GM18526 (cell line): ENCODE measurements at regions not wholly inside any gene's neighbourhood (a gene's known extent, or its start where the extent isn't known, plus 50 kb on each side); places are given as distances from the start of the nearest gene placed in this dataset.

ENCODE experiments used
- POLR2A ChIP-seq: IDR thresholded peaks from 3 replicates; pipeline ENCODE4 v1.6.1; 2011; ENCODE audit not compliant: insufficient read length; ENCODE audit errors: extremely low read depth

- TF ChIP-seq POLR2A: no peak
These were observed 291.0 kb downstream of the DLEU7 start for GRCh38 chr13:50552424-50552966.

GRCh38 chr13:50561739-50562138, 281.8 kb downstream of the DLEU7 start:
- TF ChIP-seq POLR2A: no peak

GRCh38 chr13:50566646-50567045, 276.8 kb downstream of the DLEU7 start:
- no peak for TF ChIP-seq POLR2A

- no peak for TF ChIP-seq POLR2A
These were observed 271.4 kb downstream of the DLEU7 start for GRCh38 chr13:50572129-50572528.

- TF ChIP-seq POLR2A: no peak
These were observed 270.4 kb downstream of the DLEU7 start for GRCh38 chr13:50573066-50573465.

- TF ChIP-seq POLR2A: no peak
These were observed 268.8 kb downstream of the DLEU7 start for GRCh38 chr13:50574731-50575130.

- no peak for TF ChIP-seq POLR2A
These were observed 268.4 kb downstream of the DLEU7 start for GRCh38 chr13:50575138-50575537.

- TF ChIP-seq POLR2A: no peak
These were observed 267.3 kb downstream of the DLEU7 start for GRCh38 chr13:50576156-50576555.

- TF ChIP-seq POLR2A: no peak
These were observed 265.7 kb downstream of the DLEU7 start for GRCh38 chr13:50577806-50578205.

GRCh38 chr13:50580684-50581305, 262.7 kb downstream of the DLEU7 start:
- TF ChIP-seq POLR2A: no peak

- no peak for TF ChIP-seq POLR2A
These were observed 261.8 kb downstream of the DLEU7 start for GRCh38 chr13:50581586-50582196.

- TF ChIP-seq POLR2A: no peak
These were observed 258.5 kb downstream of the DLEU7 start for GRCh38 chr13:50584856-50585580.

- no peak for TF ChIP-seq POLR2A
These were observed 257.6 kb downstream of the DLEU7 start for GRCh38 chr13:50585674-50586413.

- no peak for TF ChIP-seq POLR2A
These were observed 256.9 kb downstream of the DLEU7 start for GRCh38 chr13:50586414-50587083.

- no peak for TF ChIP-seq POLR2A
These were observed 256.4 kb downstream of the DLEU7 start for GRCh38 chr13:50587115-50587514.
